ENCODE measurements at regions not wholly inside any gene's neighbourhood (a gene's known extent, or its start where the extent isn't known, plus 50 kb on each side); places are given as distances from the start of the nearest gene placed in this dataset.

- Histone ChIP-seq H3K4me3 (ENCODE audit: low read depth, low read length) (no peak overlapping the region), H3K4me1 (ENCODE audit: control insufficient read depth, insufficient read depth, low read length, unreplicated experiment) (no peaks in the 10 kb centered on the region), H3K79me2 (ENCODE audit: control insufficient read depth, insufficient read depth, low read length, unreplicated experiment) (no peaks in the 10 kb centered on the region), H3K27me3 (ENCODE audit: insufficient read depth, low read length) (no peaks in the 10 kb centered on the region), H2AFZ (ENCODE audit: low read length, unreplicated experiment) (no peak overlapping the region), H3K36me3 (ENCODE audit: insufficient read depth, low read length) (no peaks in the 10 kb centered on the region), H3K27ac (ENCODE audit: low read depth, low read length) (no peak overlapping the region)
These were observed 547.0 kb upstream of the NDST4 start for GRCh38 chr4:115660465-115660864.

GRCh38 chr4:115657991-115658650 lies 544.7 kb upstream of the NDST4 start:
- Histone ChIP-seq H3K36me3 (ENCODE audit: insufficient read depth, low read length) (no peaks in the 10 kb centered on the region), H3K79me2 (ENCODE audit: control insufficient read depth, insufficient read depth, low read length, unreplicated experiment) (no peaks in the 10 kb centered on the region), H3K4me1 (ENCODE audit: control insufficient read depth, insufficient read depth, low read length, unreplicated experiment) (no peaks in the 10 kb centered on the region), H3K4me3 (ENCODE audit: low read depth, low read length) (no peak overlapping the region), H2AFZ (ENCODE audit: low read length, unreplicated experiment) (no peak overlapping the region), H3K27me3 (ENCODE audit: insufficient read depth, low read length) (no peaks in the 10 kb centered on the region), H3K27ac (ENCODE audit: low read depth, low read length) (no peak overlapping the region)

- Histone ChIP-seq H3K79me2 (ENCODE audit: control insufficient read depth, insufficient read depth, low read length, unreplicated experiment) (no peaks in the 10 kb centered on the region), H3K4me1 (ENCODE audit: control insufficient read depth, insufficient read depth, low read length, unreplicated experiment) (no peaks in the 10 kb centered on the region), H2AFZ (ENCODE audit: low read length, unreplicated experiment) (no peak overlapping the region), H3K27ac (ENCODE audit: low read depth, low read length) (no peak overlapping the region), H3K4me3 (ENCODE audit: low read depth, low read length) (no peak overlapping the region), H3K36me3 (ENCODE audit: insufficient read depth, low read length) (no peaks in the 10 kb centered on the region), H3K27me3 (ENCODE audit: insufficient read depth, low read length) (no peaks in the 10 kb centered on the region)
These were observed 542.2 kb upstream of the NDST4 start for GRCh38 chr4:115655626-115656025.

- no peak overlapping the region for H2AFZ ChIP-seq (ENCODE audit: low read length, unreplicated experiment)
- no peaks in the 10 kb centered on the region for H3K79me2 ChIP-seq (ENCODE audit: control insufficient read depth, insufficient read depth, low read length, unreplicated experiment)
- no peak overlapping the region for H3K27ac ChIP-seq (ENCODE audit: low read depth, low read length)
- no peaks in the 10 kb centered on the region for H3K27me3 ChIP-seq (ENCODE audit: insufficient read depth, low read length)
- H3K4me1 ChIP-seq (ENCODE audit: control insufficient read depth, insufficient read depth, low read length, unreplicated experiment): no peaks in the 10 kb centered on the region
- H3K4me3 ChIP-seq (ENCODE audit: low read depth, low read length): no peak overlapping the region
- H3K36me3 ChIP-seq (ENCODE audit: insufficient read depth, low read length): no peaks in the 10 kb centered on the region
These were observed 535.4 kb upstream of the NDST4 start for GRCh38 chr4:115648786-115649185.

GRCh38 chr4:115629270-115629669 lies 515.9 kb upstream of the NDST4 start:
- Histone ChIP-seq H2AFZ (ENCODE audit: low read length, unreplicated experiment) (no peak overlapping the region), H3K4me1 (ENCODE audit: control insufficient read depth, insufficient read depth, low read length, unreplicated experiment) (no peaks in the 10 kb centered on the region), H3K27ac (ENCODE audit: low read depth, low read length) (no peak overlapping the region), H3K27me3 (ENCODE audit: insufficient read depth, low read length) (no peaks in the 10 kb centered on the region), H3K36me3 (ENCODE audit: insufficient read depth, low read length) (no peaks in the 10 kb centered on the region), H3K79me2 (ENCODE audit: control insufficient read depth, insufficient read depth, low read length, unreplicated experiment) (no peaks in the 10 kb centered on the region), H3K4me3 (ENCODE audit: low read depth, low read length) (no peak overlapping the region)

- Histone ChIP-seq H3K36me3 (ENCODE audit: insufficient read depth, low read length) (no peaks in the 10 kb centered on the region), H2AFZ (ENCODE audit: low read length, unreplicated experiment) (no peak overlapping the region), H3K4me1 (ENCODE audit: control insufficient read depth, insufficient read depth, low read length, unreplicated experiment) (no peaks in the 10 kb centered on the region), H3K4me3 (ENCODE audit: low read depth, low read length) (no peak overlapping the region), H3K79me2 (ENCODE audit: control insufficient read depth, insufficient read depth, low read length, unreplicated experiment) (no peaks in the 10 kb centered on the region), H3K27ac (ENCODE audit: low read depth, low read length) (no peak overlapping the region), H3K27me3 (ENCODE audit: insufficient read depth, low read length) (no peaks in the 10 kb centered on the region)
These were observed 496.2 kb upstream of the NDST4 start for GRCh38 chr4:115609631-115610030.

- Histone ChIP-seq H2AFZ (ENCODE audit: low read length, unreplicated experiment) (no peak overlapping the region), H3K4me3 (ENCODE audit: low read depth, low read length) (no peak overlapping the region), H3K27ac (ENCODE audit: low read depth, low read length) (no peak overlapping the region), H3K36me3 (ENCODE audit: insufficient read depth, low read length) (no peaks in the 10 kb centered on the region), H3K79me2 (ENCODE audit: control insufficient read depth, insufficient read depth, low read length, unreplicated experiment) (no peaks in the 10 kb centered on the region), H3K4me1 (ENCODE audit: control insufficient read depth, insufficient read depth, low read length, unreplicated experiment) (no peaks in the 10 kb centered on the region), H3K27me3 (ENCODE audit: insufficient read depth, low read length) (no peaks in the 10 kb centered on the region)
These were observed 493.9 kb upstream of the NDST4 start for GRCh38 chr4:115607311-115607710.

- H2AFZ ChIP-seq (ENCODE audit: low read length, unreplicated experiment): no peak overlapping the region
- no peak overlapping the region for H3K27ac ChIP-seq (ENCODE audit: low read depth, low read length)
- no peak overlapping the region for H3K4me3 ChIP-seq (ENCODE audit: low read depth, low read length)
These were observed 483.0 kb upstream of the NDST4 start for GRCh38 chr4:115596265-115597001.

GRCh38 chr4:115580901-115581300 lies 467.5 kb upstream of the NDST4 start:
- Histone ChIP-seq H3K27me3 (ENCODE audit: insufficient read depth, low read length) (no peaks in the 10 kb centered on the region), H3K79me2 (ENCODE audit: control insufficient read depth, insufficient read depth, low read length, unreplicated experiment) (no peaks in the 10 kb centered on the region), H3K27ac (ENCODE audit: low read depth, low read length) (no peak overlapping the region), H3K36me3 (ENCODE audit: insufficient read depth, low read length) (no peaks in the 10 kb centered on the region), H3K4me3 (ENCODE audit: low read depth, low read length) (no peak overlapping the region), H2AFZ (ENCODE audit: low read length, unreplicated experiment) (no peak overlapping the region), H3K4me1 (ENCODE audit: control insufficient read depth, insufficient read depth, low read length, unreplicated experiment) (no peaks in the 10 kb centered on the region)

More at GRCh38 chr4:115596265-115597001, 483.0 kb upstream of the NDST4 start:
- Histone ChIP-seq H3K36me3 (ENCODE audit: insufficient read depth, low read length) (no peaks in the 10 kb centered on the region), H3K27me3 (ENCODE audit: insufficient read depth, low read length) (no peaks in the 10 kb centered on the region), H3K79me2 (ENCODE audit: control insufficient read depth, insufficient read depth, low read length, unreplicated experiment) (no peaks in the 10 kb centered on the region), H3K4me1 (ENCODE audit: control insufficient read depth, insufficient read depth, low read length, unreplicated experiment) (no peaks in the 10 kb centered on the region)

GRCh38 chr4:115575851-115576250 lies 462.4 kb upstream of the NDST4 start:
- Histone ChIP-seq H2AFZ (ENCODE audit: low read length, unreplicated experiment) (no peak overlapping the region), H3K4me1 (ENCODE audit: control insufficient read depth, insufficient read depth, low read length, unreplicated experiment) (no peaks in the 10 kb centered on the region)

GRCh38 chr4:115562506-115562905 lies 449.1 kb upstream of the NDST4 start:
- Histone ChIP-seq H3K27me3 (ENCODE audit: insufficient read depth, low read length) (no peaks in the 10 kb centered on the region), H3K79me2 (ENCODE audit: control insufficient read depth, insufficient read depth, low read length, unreplicated experiment) (no peaks in the 10 kb centered on the region), H3K4me3 (ENCODE audit: low read depth, low read length) (no peak overlapping the region), H2AFZ (ENCODE audit: low read length, unreplicated experiment) (no peak overlapping the region), H3K27ac (ENCODE audit: low read depth, low read length) (no peak overlapping the region), H3K4me1 (ENCODE audit: control insufficient read depth, insufficient read depth, low read length, unreplicated experiment) (no peaks in the 10 kb centered on the region), H3K36me3 (ENCODE audit: insufficient read depth, low read length) (no peaks in the 10 kb centered on the region)

More at GRCh38 chr4:115575851-115576250, 462.4 kb upstream of the NDST4 start:
- H3K36me3 ChIP-seq (ENCODE audit: insufficient read depth, low read length): no peaks in the 10 kb centered on the region
- no peak overlapping the region for H3K27ac ChIP-seq (ENCODE audit: low read depth, low read length)
- H3K27me3 ChIP-seq (ENCODE audit: insufficient read depth, low read length): no peaks in the 10 kb centered on the region
- H3K4me3 ChIP-seq (ENCODE audit: low read depth, low read length): no peak overlapping the region
- no peaks in the 10 kb centered on the region for H3K79me2 ChIP-seq (ENCODE audit: control insufficient read depth, insufficient read depth, low read length, unreplicated experiment)

Data from ACC112 (cell line).